Lower lobe of right lung (tissue), 2 donors: ENCODE measurements at regions not wholly inside any gene's neighbourhood (a gene's known extent, or its start where the extent isn't known, plus 50 kb on each side); places are given as distances from the start of the nearest gene placed in this dataset.

ENCODE experiments used
- ATAC-seq, 2 donors: fragments of 200-7000 bp; cut with Tn5 transposase; one replicate each; pipeline ENCODE4 v1.9.1; 2020 to 2022; ENCODE audit warnings: mild to moderate bottlenecking in 2 of 2, moderate library complexity in 2 of 2
- DNase-seq: peaks from one replicate; pipeline ENCODE4 v3.0.0-alpha.2; 2020
- H3K27ac ChIP-seq: fragments of 200-600 bp; one replicate; pipeline ENCODE4 v1.8.0; 2022
- H3K27me3 ChIP-seq: fragments of 200-600 bp; one replicate; pipeline ENCODE4 v1.8.0; 2022; ENCODE audit warnings: low read depth
- H3K36me3 ChIP-seq: fragments of 200-600 bp; one replicate; pipeline ENCODE4 v1.8.0; 2022; ENCODE audit warnings: mild to moderate bottlenecking
- H3K4me1 ChIP-seq: fragments of 200-600 bp; one replicate; pipeline ENCODE4 v1.8.0; 2022
- H3K4me3 ChIP-seq: fragments of 200-600 bp; one replicate; pipeline ENCODE4 v1.8.0; 2022; ENCODE audit warnings: mild to moderate bottlenecking
- H3K9me3 ChIP-seq: fragments of 200-600 bp; one replicate; pipeline ENCODE4 v1.8.0; 2022
- intact Hi-C: fragments of 100-400 bp; cut with DNase I; formaldehyde crosslinking; loops from one replicate; pipeline ENCODE4 v1.11.0; 2022
- TF ChIP-seq, protein P1 (sequence below): fragments of 200-600 bp; IDR thresholded peaks from one replicate; pipeline ENCODE4 v1.8.0; 2022; ENCODE audit warnings: antibody characterized with exemption, mild to moderate bottlenecking
- donor health status: DM: no; HTN: yes; CAD: no; lungs with severe emphysema.

DNA sequence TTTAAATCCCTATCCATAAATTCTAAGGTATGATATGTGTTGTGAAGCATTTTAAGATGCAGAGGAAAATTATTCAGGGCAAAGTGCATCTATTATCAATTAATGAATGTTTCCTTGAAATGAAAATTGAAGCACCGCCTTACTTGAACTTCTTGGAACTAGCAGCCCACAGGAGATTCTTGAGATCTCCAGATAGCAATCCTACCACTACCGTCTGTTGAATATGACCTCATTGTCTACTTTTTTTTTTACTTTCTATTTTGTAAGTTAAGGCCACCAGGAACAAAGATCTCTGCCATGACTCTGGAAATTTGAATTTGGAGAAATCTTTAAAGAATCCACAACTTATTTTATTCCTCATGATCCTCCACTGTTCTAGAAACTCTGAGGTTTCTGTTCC lies 808.7 kb downstream of the KCNA4 start:
- intact Hi-C loops, result no loop called here

DNA sequence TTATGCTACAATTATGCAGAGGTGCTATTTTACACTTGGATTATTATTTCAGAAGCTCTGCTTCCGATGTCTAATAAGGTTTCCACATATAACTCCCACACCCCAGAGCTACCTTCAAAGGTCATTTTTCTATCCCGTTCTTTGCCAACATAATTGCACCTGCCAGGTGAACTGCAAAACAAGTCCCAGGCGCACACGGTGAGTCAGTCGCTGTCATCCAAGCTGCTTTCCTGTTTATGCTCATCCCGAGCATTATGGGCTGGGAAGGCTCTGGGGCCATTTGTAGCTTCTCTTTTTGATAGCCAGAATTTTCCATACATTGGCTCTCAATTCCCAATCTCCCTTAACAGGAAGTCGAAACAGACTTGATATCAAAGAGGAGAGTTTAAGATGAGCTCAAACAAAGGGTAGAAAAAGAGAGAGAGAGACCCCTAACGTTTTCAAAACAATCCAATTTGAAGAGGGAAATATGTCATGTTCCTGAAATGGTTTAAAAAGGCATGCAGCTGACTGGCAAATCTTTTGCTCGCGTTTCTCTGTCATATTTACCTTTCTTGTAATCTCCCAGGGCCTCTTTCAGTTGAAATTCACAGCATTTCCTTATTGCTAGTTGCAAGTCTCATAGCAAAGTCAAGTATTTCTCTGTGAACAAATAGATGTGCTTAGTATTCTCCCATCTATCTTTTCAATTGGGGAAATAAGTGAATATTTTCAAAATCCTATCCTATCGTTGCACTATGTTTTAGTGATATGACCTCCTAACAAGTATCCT lies 815.9 kb downstream of the KCNA4 start:
- TF ChIP-seq, protein P1, sequence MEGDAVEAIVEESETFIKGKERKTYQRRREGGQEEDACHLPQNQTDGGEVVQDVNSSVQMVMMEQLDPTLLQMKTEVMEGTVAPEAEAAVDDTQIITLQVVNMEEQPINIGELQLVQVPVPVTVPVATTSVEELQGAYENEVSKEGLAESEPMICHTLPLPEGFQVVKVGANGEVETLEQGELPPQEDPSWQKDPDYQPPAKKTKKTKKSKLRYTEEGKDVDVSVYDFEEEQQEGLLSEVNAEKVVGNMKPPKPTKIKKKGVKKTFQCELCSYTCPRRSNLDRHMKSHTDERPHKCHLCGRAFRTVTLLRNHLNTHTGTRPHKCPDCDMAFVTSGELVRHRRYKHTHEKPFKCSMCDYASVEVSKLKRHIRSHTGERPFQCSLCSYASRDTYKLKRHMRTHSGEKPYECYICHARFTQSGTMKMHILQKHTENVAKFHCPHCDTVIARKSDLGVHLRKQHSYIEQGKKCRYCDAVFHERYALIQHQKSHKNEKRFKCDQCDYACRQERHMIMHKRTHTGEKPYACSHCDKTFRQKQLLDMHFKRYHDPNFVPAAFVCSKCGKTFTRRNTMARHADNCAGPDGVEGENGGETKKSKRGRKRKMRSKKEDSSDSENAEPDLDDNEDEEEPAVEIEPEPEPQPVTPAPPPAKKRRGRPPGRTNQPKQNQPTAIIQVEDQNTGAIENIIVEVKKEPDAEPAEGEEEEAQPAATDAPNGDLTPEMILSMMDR, result no peak

More for the DNA sequence above, 808.7 kb downstream of the KCNA4 start:
- Histone ChIP-seq H3K4me1 (no peaks in the 10 kb centered on the region), H3K27ac (no peak overlapping the region), H3K4me3 (no peak overlapping the region), H3K9me3 (no peaks in the 10 kb centered on the region), H3K27me3 (no peaks in the 10 kb centered on the region), H3K36me3 (no peaks in the 10 kb centered on the region)
- TF ChIP-seq, protein P1, result no peak
- ATAC-seq (no peak), DNase-seq (no peak)

DNA sequence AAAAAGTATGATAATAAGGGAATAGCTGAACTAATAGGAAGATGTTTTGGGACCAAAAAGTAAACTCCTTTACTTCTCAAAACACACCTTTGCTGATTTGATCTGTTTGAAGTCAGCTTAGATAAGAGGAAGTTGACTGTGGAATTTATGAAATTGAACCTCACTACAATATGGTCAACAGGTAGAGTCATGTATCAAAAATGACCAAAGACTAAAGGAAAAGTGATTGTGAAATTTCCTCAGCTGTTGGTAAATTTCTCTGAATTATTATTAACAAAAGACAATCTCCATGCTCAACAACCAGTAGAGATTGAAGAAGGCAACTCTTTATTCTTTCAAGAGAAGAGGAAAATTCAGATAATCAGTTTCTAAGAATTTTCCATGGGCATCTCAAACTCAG lies 826.5 kb downstream of the KCNA4 start:
- Histone ChIP-seq H3K9me3 (no peaks in the 10 kb centered on the region), H3K4me3 (no peak overlapping the region), H3K36me3 (no peaks in the 10 kb centered on the region), H3K27me3 (no peaks in the 10 kb centered on the region), H3K27ac (no peak overlapping the region), H3K4me1 (no peaks in the 10 kb centered on the region)
- ATAC-seq (no peak), DNase-seq (no peak)
- intact Hi-C loops, result no loop called here
- TF ChIP-seq, protein P1, result no peak

More for the DNA sequence above, 815.9 kb downstream of the KCNA4 start:
- Histone ChIP-seq H3K9me3 (no peaks in the 10 kb centered on the region), H3K36me3 (no peaks in the 10 kb centered on the region), H3K4me3 (no peak overlapping the region), H3K27ac (no peak overlapping the region), H3K27me3 (no peaks in the 10 kb centered on the region), H3K4me1 (no peaks in the 10 kb centered on the region)
- DNase-seq, result no peak
- no peak for ATAC-seq
- intact Hi-C loops, result no loop called here

DNA sequence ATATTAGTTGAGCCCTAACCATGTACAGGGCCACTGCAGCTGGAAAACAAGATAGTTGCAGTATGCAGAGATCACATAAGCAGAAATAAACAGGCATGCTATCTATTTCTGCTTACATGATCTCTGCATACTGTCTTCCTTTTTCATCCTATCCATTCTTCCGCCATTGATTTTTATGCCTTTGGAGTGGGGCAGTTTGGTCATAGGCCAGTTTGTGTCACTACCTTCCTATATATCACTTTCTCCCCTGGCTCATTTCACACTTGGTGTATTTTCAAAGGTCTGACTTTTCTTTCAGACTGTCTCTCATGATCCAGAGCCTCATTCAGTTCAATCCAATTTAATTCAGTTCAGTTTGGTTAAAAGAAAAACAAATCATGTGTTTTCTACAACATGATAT lies 829.6 kb downstream of the KCNA4 start:
- H3K4me1 ChIP-seq, result no peaks in the 10 kb centered on the region
- intact Hi-C loops, result no loop called here
- no peak for DNase-seq
- no peaks in the 10 kb centered on the region for H3K27me3 ChIP-seq
- ATAC-seq, result no peak
- H3K27ac ChIP-seq, result no peak overlapping the region
- TF ChIP-seq, protein P1, result no peak
- H3K9me3 ChIP-seq, result no peaks in the 10 kb centered on the region
- H3K4me3 ChIP-seq, result no peak overlapping the region
- no peaks in the 10 kb centered on the region for H3K36me3 ChIP-seq

DNA sequence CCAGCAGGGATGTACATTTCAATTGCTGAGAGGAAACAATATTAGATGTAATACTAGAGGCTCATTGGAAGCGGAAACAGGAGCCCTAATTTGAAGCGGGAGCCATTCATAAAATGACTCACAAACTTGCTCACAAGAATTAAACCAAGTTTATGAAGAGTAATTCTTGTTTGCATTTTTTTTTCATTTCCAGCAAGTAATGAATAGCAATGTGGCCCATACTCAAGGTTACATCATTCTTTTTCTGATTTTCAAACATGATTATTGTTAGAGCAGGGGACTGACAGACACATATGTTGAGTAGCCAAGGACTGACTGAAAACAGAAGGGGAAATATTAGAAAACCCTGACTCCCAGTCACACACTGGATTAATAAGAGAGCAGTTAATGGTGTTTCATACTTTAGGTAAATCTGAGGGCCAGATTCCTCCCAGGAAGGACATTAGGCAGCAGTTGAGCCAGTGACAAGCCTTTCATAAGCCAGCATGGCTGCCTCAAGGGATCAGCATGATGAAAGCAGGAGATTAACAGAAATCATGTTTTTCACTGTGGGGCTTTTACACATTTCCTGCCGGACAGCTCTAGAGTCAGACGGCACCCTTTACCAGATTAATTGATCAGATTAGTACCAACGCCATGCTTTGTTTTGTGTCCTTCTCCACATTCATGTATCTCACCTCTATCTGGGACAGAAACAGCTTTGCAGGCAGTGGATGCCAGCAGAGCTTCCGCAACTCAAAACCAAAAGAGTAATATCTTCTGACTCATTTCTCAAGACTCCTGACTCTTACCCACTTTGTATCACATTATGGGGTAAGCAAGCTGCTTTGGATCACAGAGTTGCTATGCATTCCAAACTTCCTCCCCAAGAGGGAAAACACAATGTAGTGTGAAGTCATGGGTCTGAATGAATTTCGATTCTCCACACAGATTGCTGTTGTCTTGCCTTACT lies 831.6 kb downstream of the KCNA4 start:
- ATAC-seq (no peak), DNase-seq (no peak)
- TF ChIP-seq, protein P1, result no peak
- H3K36me3 ChIP-seq, result no peaks in the 10 kb centered on the region
- H3K27me3 ChIP-seq, result no peaks in the 10 kb centered on the region
- intact Hi-C loops, result no loop called here
- H3K9me3 ChIP-seq, result no peaks in the 10 kb centered on the region
- H3K4me3 ChIP-seq, result no peak overlapping the region
- H3K4me1 ChIP-seq, result no peaks in the 10 kb centered on the region
- no peak overlapping the region for H3K27ac ChIP-seq
